ENCODE measurements at regions not wholly inside any gene's neighbourhood (a gene's known extent, or its start where the extent isn't known, plus 50 kb on each side); places are given as distances from the start of the nearest gene placed in this dataset.

DNA sequence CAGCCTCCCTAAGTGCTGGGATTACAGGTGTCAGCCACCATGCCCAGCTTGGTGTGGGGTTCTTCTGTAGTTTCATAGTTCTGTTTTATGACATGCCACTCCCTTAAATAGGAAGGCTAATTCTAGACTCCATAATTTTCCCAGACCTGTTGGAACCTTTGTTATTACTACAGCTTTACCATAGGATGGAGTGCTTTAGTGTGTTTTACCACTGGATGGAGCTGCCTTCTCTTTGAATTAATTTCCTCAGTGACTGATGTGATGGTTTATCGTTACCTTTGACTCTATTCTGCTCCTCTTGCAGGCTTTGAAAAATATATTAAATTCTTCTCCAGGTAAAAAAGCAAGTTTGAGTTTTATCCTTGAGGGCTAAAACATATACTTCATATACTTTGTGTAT is 84.6 kb upstream of the NEK7 start:
- no peak for TF ChIP-seq POLR2AphosphoS5 (IDR thresholded peaks at IDR 0.05; ENCODE audit: control insufficient read depth, insufficient read depth, low read depth, low read length)
- no peak for TF ChIP-seq SIN3A (IDR thresholded peaks at IDR 0.05; ENCODE audit: borderline replicate concordance in 2 of 2, control insufficient read depth in 1 of 2, low read depth in 2 of 2, low read length in 2 of 2)
- no peak for TF ChIP-seq BDP1 (IDR thresholded peaks at IDR 0.05; ENCODE audit: insufficient read depth, insufficient read length)
- TF ChIP-seq RAD51 (IDR thresholded peaks at IDR 0.05; ENCODE audit: borderline replicate concordance, low read depth): no peak
- no peak for TF ChIP-seq CAMTA2 (CRISPR knock-in tag; conservative IDR thresholded peaks at IDR 0.05)

Measured in K562 (cell line).